Activated CD4-positive, alpha-beta T cell treated with anti-CD3 and anti-CD28 coated beads, Interleukin-2, amount 10 ng/mL, durations not matched to agents 7 days and 5 days (primary cell): ENCODE measurements at regions not wholly inside any gene's neighbourhood (a gene's known extent, or its start where the extent isn't known, plus 50 kb on each side); places are given as distances from the start of the nearest gene placed in this dataset.
A peak's percentile ranks its signal among the peaks of the same experiment; 100 is the strongest.
"Not testable (repeated sequence)": the region's sequence is repeated elsewhere in the genome, so short reads cannot be mapped to it uniquely, and the experiment has no call there.

Experiments
- CTCF ChIA-PET: fragments of 350-600 bp; sonication (Branson Sonifier 250); formaldehyde crosslinking; loops from one replicate; lab custom pipeline; 2021; ENCODE audit warnings: antibody characterized with exemption; lab: Charles Lee
- POLR2A ChIA-PET: fragments of 350-600 bp; sonication (Branson Sonifier 250); formaldehyde crosslinking; loops from one replicate; lab custom pipeline; 2021; ENCODE audit warnings: antibody characterized with exemption; lab: Charles Lee
- DNase-seq: peaks from one replicate; pipeline ENCODE4 v3.0.0-alpha.2; 2020
- H3K27ac Mint-ChIP-seq: one replicate; pipeline ENCODE4 v1.8.0; 2021; ENCODE audit warnings: mild to moderate bottlenecking, moderate library complexity, mixed read lengths
- H3K27me3 Mint-ChIP-seq: one replicate; pipeline ENCODE4 v1.8.0; 2021; ENCODE audit warnings: mixed read lengths
- H3K36me3 Mint-ChIP-seq: one replicate; pipeline ENCODE4 v1.8.0; 2021; ENCODE audit warnings: low read depth, mixed read lengths
- H3K4me1 Mint-ChIP-seq: one replicate; pipeline ENCODE4 v1.8.0; 2021; ENCODE audit warnings: mixed read lengths
- H3K4me3 Mint-ChIP-seq: one replicate; pipeline ENCODE4 v1.8.0; 2021; ENCODE audit warnings: mild to moderate bottlenecking, moderate library complexity, mixed read lengths
- H3K9me3 Mint-ChIP-seq: one replicate; pipeline ENCODE4 v1.8.0; 2021; ENCODE audit warnings: mixed read lengths

GRCh38 chr14:104394409-104394851, 185.1 kb upstream of the C14orf180 start:
- H3K4me3 Mint-ChIP-seq: peak overlapping the region; percentile 40

GRCh38 chr14:104395276-104395675, 184.3 kb upstream of the C14orf180 start:
- CTCF ChIA-PET: interaction anchor here (1.0 kb wide), 1 partner anchor 9 kb away, joined by 3 read pairs; no protein-coding TSS in a partner anchor
- peaks cover 60% of the 10 kb centered on the region for H3K4me1 Mint-ChIP-seq
- H3K27me3 Mint-ChIP-seq: no peaks in the 10 kb centered on the region
- peak overlapping the region; percentile 97 for H3K27ac Mint-ChIP-seq
- peak; percentile 5 for DNase-seq
- peaks cover 10% of the 10 kb centered on the region for H3K36me3 Mint-ChIP-seq
- POLR2A ChIA-PET: no interaction called here
- no peak overlapping the region for H3K4me3 Mint-ChIP-seq
- peaks cover 24% of the 10 kb centered on the region for H3K9me3 Mint-ChIP-seq

More at GRCh38 chr14:104394409-104394851, 185.1 kb upstream of the C14orf180 start:
- Mint-ChIP-seq H3K9me3 (peaks cover 24% of the 10 kb centered on the region), H3K27ac (peak overlapping the region; percentile 97), H3K4me1 (peaks cover 61% of the 10 kb centered on the region), H3K36me3 (peaks cover 10% of the 10 kb centered on the region), H3K27me3 (no peaks in the 10 kb centered on the region)
- ChIA-PET CTCF (no interaction called here), POLR2A (no interaction called here)
- peak; percentile 10 for DNase-seq

- Mint-ChIP-seq H3K36me3 (peaks cover 10% of the 10 kb centered on the region), H3K4me1 (peaks cover 54% of the 10 kb centered on the region), H3K4me3 (no peak overlapping the region), H3K27me3 (no peaks in the 10 kb centered on the region), H3K27ac (peak overlapping the region; percentile 97), H3K9me3 (peaks cover 24% of the 10 kb centered on the region)
- DNase-seq: peak; percentile 4
- POLR2A ChIA-PET: no interaction called here
- CTCF ChIA-PET: interaction anchor here (1.0 kb wide), 1 partner anchor 9 kb away, joined by 3 read pairs; no protein-coding TSS in a partner anchor
These were observed 183.5 kb upstream of the C14orf180 start for GRCh38 chr14:104395941-104396681.

GRCh38 chr14:104396682-104397470, 182.7 kb upstream of the C14orf180 start:
- CTCF ChIA-PET: no interaction called here
- Mint-ChIP-seq H3K27me3 (no peaks in the 10 kb centered on the region), H3K4me1 (peaks cover 47% of the 10 kb centered on the region), H3K9me3 (peaks cover 24% of the 10 kb centered on the region), H3K4me3 (no peak overlapping the region), H3K36me3 (peaks cover 10% of the 10 kb centered on the region), H3K27ac (peak overlapping the region; percentile 75)
- DNase-seq: no peak
- POLR2A ChIA-PET: no interaction called here

- Mint-ChIP-seq H3K27ac (no peak overlapping the region), H3K27me3 (no peaks in the 10 kb centered on the region), H3K4me1 (peaks cover 37% of the 10 kb centered on the region), H3K9me3 (peaks cover 24% of the 10 kb centered on the region), H3K36me3 (peaks cover 10% of the 10 kb centered on the region), H3K4me3 (no peak overlapping the region)
- DNase-seq: no peak
- ChIA-PET CTCF (no interaction called here), POLR2A (no interaction called here)
These were observed 181.6 kb upstream of the C14orf180 start for GRCh38 chr14:104397956-104398355.

GRCh38 chr14:104398656-104399055, 180.9 kb upstream of the C14orf180 start:
- H3K27me3 Mint-ChIP-seq: no peaks in the 10 kb centered on the region
- DNase-seq: no peak
- peaks cover 33% of the 10 kb centered on the region for H3K4me1 Mint-ChIP-seq
- POLR2A ChIA-PET: no interaction called here
- H3K36me3 Mint-ChIP-seq: peaks cover 10% of the 10 kb centered on the region
- H3K9me3 Mint-ChIP-seq: peaks cover 24% of the 10 kb centered on the region
- CTCF ChIA-PET: no interaction called here
- H3K27ac Mint-ChIP-seq: no peak overlapping the region
- no peak overlapping the region for H3K4me3 Mint-ChIP-seq

- DNase-seq: peak; percentile 21
- POLR2A ChIA-PET: no interaction called here
- CTCF ChIA-PET: interaction anchor here (0.7 kb wide), 1 partner anchor 161 kb away, joined by 4 read pairs; no protein-coding TSS in a partner anchor
- no peak overlapping the region for H3K27ac Mint-ChIP-seq
- H3K4me1 Mint-ChIP-seq: peaks cover 24% of the 10 kb centered on the region
- no peaks in the 10 kb centered on the region for H3K27me3 Mint-ChIP-seq
- H3K9me3 Mint-ChIP-seq: peaks cover 24% of the 10 kb centered on the region
- H3K4me3 Mint-ChIP-seq: no peak overlapping the region
- peaks cover 10% of the 10 kb centered on the region for H3K36me3 Mint-ChIP-seq
These were observed 180.0 kb upstream of the C14orf180 start for GRCh38 chr14:104399432-104400155.

GRCh38 chr14:104400355-104400754, 179.2 kb upstream of the C14orf180 start:
- Mint-ChIP-seq H3K36me3 (peaks cover 10% of the 10 kb centered on the region), H3K9me3 (peaks cover 24% of the 10 kb centered on the region), H3K27me3 (no peaks in the 10 kb centered on the region), H3K27ac (no peak overlapping the region), H3K4me3 (no peak overlapping the region), H3K4me1 (peaks cover 16% of the 10 kb centered on the region)
- peak; percentile 2 for DNase-seq
- POLR2A ChIA-PET: no interaction called here
- CTCF ChIA-PET: no interaction called here

GRCh38 chr14:104401785-104402184, 177.8 kb upstream of the C14orf180 start:
- Mint-ChIP-seq H3K9me3 (peaks cover 19% of the 10 kb centered on the region), H3K36me3 (peaks cover 8% of the 10 kb centered on the region), H3K27ac (no peak overlapping the region), H3K27me3 (no peaks in the 10 kb centered on the region), H3K4me1 (peaks cover 11% of the 10 kb centered on the region), H3K4me3 (no peak overlapping the region)
- ChIA-PET CTCF (no interaction called here), POLR2A (no interaction called here)
- DNase-seq: no peak

- H3K36me3 Mint-ChIP-seq, H3K4me3 Mint-ChIP-seq, H3K27me3 Mint-ChIP-seq, CTCF ChIA-PET, DNase-seq, H3K27ac Mint-ChIP-seq, POLR2A ChIA-PET: not testable (repeated sequence)
- Mint-ChIP-seq H3K9me3 (peaks cover 14% of the 10 kb centered on the region), H3K4me1 (peaks cover 11% of the 10 kb centered on the region)
These were observed 177.3 kb upstream of the C14orf180 start for GRCh38 chr14:104402303-104402702.

GRCh38 chr14:104403421-104404220, 175.9 kb upstream of the C14orf180 start:
- Mint-ChIP-seq H3K9me3 (peaks cover 10% of the 10 kb centered on the region), H3K4me1 (peaks cover 11% of the 10 kb centered on the region), H3K4me3 (no peak overlapping the region), H3K36me3 (peaks cover 1% of the 10 kb centered on the region), H3K27ac (no peak overlapping the region), H3K27me3 (no peaks in the 10 kb centered on the region)
- ChIA-PET CTCF (no interaction called here), POLR2A (no interaction called here)
- peak; percentile 4 for DNase-seq

- H3K27me3 Mint-ChIP-seq: no peaks in the 10 kb centered on the region
- peaks cover 12% of the 10 kb centered on the region for H3K9me3 Mint-ChIP-seq
- no peak overlapping the region for H3K4me3 Mint-ChIP-seq
- POLR2A ChIA-PET: no interaction called here
- CTCF ChIA-PET: interaction anchor here (0.5 to 0.9 kb wide), 2 partner anchors 9 to 128 kb away, joined by 3 to 4 read pairs; no protein-coding TSS in a partner anchor
- H3K36me3 Mint-ChIP-seq: no peaks in the 10 kb centered on the region
- H3K27ac Mint-ChIP-seq: no peak overlapping the region
- peak; percentile 3 for DNase-seq
- H3K4me1 Mint-ChIP-seq: peaks cover 1% of the 10 kb centered on the region
These were observed 174.6 kb upstream of the C14orf180 start for GRCh38 chr14:104404922-104405321.
